HG02884 (cell line): ENCODE measurements at regions not wholly inside any gene's neighbourhood (a gene's known extent, or its start where the extent isn't known, plus 50 kb on each side); places are given as distances from the start of the nearest gene placed in this dataset.

Experiments
- ATAC-seq: cut with Tn5 transposase; IDR thresholded peaks from one replicate; pipeline ENCODE4 v1.9.1; 2021; ENCODE audit warnings: mild to moderate bottlenecking, moderate library complexity; ENCODE audit not compliant: unreplicated experiment

- ATAC-seq, result no peak
Measured at GRCh38 chr13:33945477-33945876, 127.5 kb downstream of the RFC3 start.

- ATAC-seq, result no peak
Measured at GRCh38 chr13:33953203-33953602, 135.3 kb downstream of the RFC3 start.

GRCh38 chr13:33953781-33954180, 135.8 kb downstream of the RFC3 start:
- ATAC-seq, result no peak

GRCh38 chr13:33956346-33956745, 138.4 kb downstream of the RFC3 start:
- ATAC-seq, result no peak

GRCh38 chr13:33957497-33957905, 139.6 kb downstream of the RFC3 start:
- no peak for ATAC-seq

GRCh38 chr13:33958964-33959363, 141.0 kb downstream of the RFC3 start:
- ATAC-seq, result peak; percentile 56

GRCh38 chr13:33963134-33963533, 145.2 kb downstream of the RFC3 start:
- ATAC-seq, result no peak

GRCh38 chr13:33963895-33964294, 145.9 kb downstream of the RFC3 start:
- ATAC-seq, result no peak

- no peak for ATAC-seq
Measured at GRCh38 chr13:33968520-33969507, 150.9 kb downstream of the RFC3 start.

- no peak for ATAC-seq
Measured at GRCh38 chr13:33970746-33971561, 153.0 kb downstream of the RFC3 start.

GRCh38 chr13:33971562-33971819, 153.5 kb downstream of the RFC3 start:
- no peak for ATAC-seq

- ATAC-seq, result no peak
Measured at GRCh38 chr13:33973194-33973593, 155.2 kb downstream of the RFC3 start.

- ATAC-seq, result no peak
Measured at GRCh38 chr13:33976965-33977364, 159.0 kb downstream of the RFC3 start.

- ATAC-seq, result no peak
Measured at GRCh38 chr13:33978653-33979052, 160.7 kb downstream of the RFC3 start.

GRCh38 chr13:33992881-33993336, 175.0 kb downstream of the RFC3 start:
- no peak for ATAC-seq

- ATAC-seq, result no peak
Measured at GRCh38 chr13:33994198-33994597, 176.2 kb downstream of the RFC3 start.

- ATAC-seq, result no peak
Measured at GRCh38 chr13:33994826-33995502, 177.0 kb downstream of the RFC3 start.

GRCh38 chr13:33996636-33997035, 178.7 kb downstream of the RFC3 start:
- ATAC-seq, result no peak

- no peak for ATAC-seq
Measured at GRCh38 chr13:33997574-33997973, 179.6 kb downstream of the RFC3 start.

GRCh38 chr13:33999811-34000605, 182.1 kb downstream of the RFC3 start:
- ATAC-seq, result no peak

- ATAC-seq, result no peak
Measured at GRCh38 chr13:34000955-34001354, 183.0 kb downstream of the RFC3 start.
